ENCODE measurements at regions not wholly inside any gene's neighbourhood (a gene's known extent, or its start where the extent isn't known, plus 50 kb on each side); places are given as distances from the start of the nearest gene placed in this dataset.

- no peak overlapping the region for H3K4me3 ChIP-seq (ENCODE audit: low read depth, low read length)
- TF ChIP-seq CTCF (IDR thresholded peaks at IDR 0.05; ENCODE audit: control insufficient read depth, extremely low read depth, insufficient read depth), result no peak
- DNase-seq (ENCODE audit: low read depth), result no peak
Measured at GRCh38 chr2:147405651-147406050, 439.2 kb upstream of the ACVR2A start.

- DNase-seq (ENCODE audit: low read depth), result no peak
- no peak for TF ChIP-seq CTCF (IDR thresholded peaks at IDR 0.05; ENCODE audit: control insufficient read depth, extremely low read depth, insufficient read depth)
- H3K4me3 ChIP-seq (ENCODE audit: low read depth, low read length), result no peak overlapping the region
Measured at GRCh38 chr2:147398996-147399395, 445.8 kb upstream of the ACVR2A start.

GRCh38 chr2:147398301-147398700 lies 446.5 kb upstream of the ACVR2A start:
- no peak for TF ChIP-seq CTCF (IDR thresholded peaks at IDR 0.05; ENCODE audit: control insufficient read depth, extremely low read depth, insufficient read depth)
- no peak overlapping the region for H3K4me3 ChIP-seq (ENCODE audit: low read depth, low read length)
- DNase-seq (ENCODE audit: low read depth), result no peak

DNA sequence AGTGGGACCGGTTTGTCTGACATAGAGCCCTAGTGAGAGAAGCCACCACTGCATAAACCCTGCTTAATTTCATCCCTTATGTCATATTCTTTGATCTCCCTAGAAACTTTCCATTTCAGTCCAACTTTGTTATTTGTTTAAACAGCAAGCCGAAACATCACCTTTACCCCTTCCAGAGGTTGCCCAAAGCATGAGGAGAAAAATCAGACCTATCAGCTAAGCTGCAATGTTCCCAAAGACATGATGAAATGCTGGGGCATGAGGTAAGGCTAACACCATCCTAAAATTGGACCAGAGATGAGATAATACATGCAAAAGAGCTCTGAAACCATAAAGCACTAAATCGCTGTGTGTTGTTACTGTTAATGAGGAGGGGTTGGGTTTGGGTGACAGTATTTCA lies 447.9 kb upstream of the ACVR2A start:
- no peak for TF ChIP-seq CTCF (IDR thresholded peaks at IDR 0.05; ENCODE audit: control insufficient read depth, extremely low read depth, insufficient read depth)
- DNase-seq (ENCODE audit: low read depth), result no peak
- H3K4me3 ChIP-seq (ENCODE audit: low read depth, low read length), result no peak overlapping the region

- TF ChIP-seq CTCF (IDR thresholded peaks at IDR 0.05; ENCODE audit: control insufficient read depth, extremely low read depth, insufficient read depth), result no peak
- no peak overlapping the region for H3K4me3 ChIP-seq (ENCODE audit: low read depth, low read length)
- DNase-seq (ENCODE audit: low read depth), result no peak
Measured at GRCh38 chr2:147394179-147394790, 450.5 kb upstream of the ACVR2A start.

DNA sequence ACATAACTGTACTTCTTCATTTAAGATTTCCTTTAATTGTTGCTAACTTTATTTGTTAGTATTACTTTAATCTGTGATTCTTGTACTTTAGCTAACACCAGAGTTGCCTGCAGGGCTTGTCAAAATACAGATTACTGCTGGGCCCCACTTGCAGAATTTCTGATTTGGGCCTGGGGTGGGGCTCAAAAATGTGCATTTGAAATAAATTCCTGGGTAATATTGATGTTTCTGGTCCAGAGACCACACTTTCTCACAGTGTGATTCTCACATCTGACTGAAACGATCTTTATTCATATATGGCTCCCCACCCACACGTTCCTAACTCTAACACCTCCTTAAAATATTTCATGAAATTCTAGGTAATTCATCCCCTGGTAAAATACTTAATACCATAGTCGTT lies 452.6 kb upstream of the ACVR2A start:
- no peak for TF ChIP-seq CTCF (IDR thresholded peaks at IDR 0.05; ENCODE audit: control insufficient read depth, extremely low read depth, insufficient read depth)
- no peak overlapping the region for H3K4me3 ChIP-seq (ENCODE audit: low read depth, low read length)
- DNase-seq (ENCODE audit: low read depth), result no peak

- H3K4me3 ChIP-seq (ENCODE audit: low read depth, low read length), result no peak overlapping the region
- no peak for DNase-seq (ENCODE audit: low read depth)
- no peak for TF ChIP-seq CTCF (IDR thresholded peaks at IDR 0.05; ENCODE audit: control insufficient read depth, extremely low read depth, insufficient read depth)
Measured at GRCh38 chr2:147390475-147390874, 454.4 kb upstream of the ACVR2A start.
